HCT116 (cell line): ENCODE measurements at regions not wholly inside any gene's neighbourhood (a gene's known extent, or its start where the extent isn't known, plus 50 kb on each side); places are given as distances from the start of the nearest gene placed in this dataset.

ENCODE experiments used
- ATAC-seq: fragments of 200-7000 bp; cut with Tn5 transposase; 2 replicates; pipeline ENCODE4 v1.9.1; 2020; ENCODE audit warnings: mild to moderate bottlenecking, moderate library complexity
- BruUV-seq: library from RNA; stranded (reverse); fragments of 400-500 nt; replicated peaks from 2 replicates; lab custom pipeline; 2021; lab: Mats Ljungman, UMichigan
- CTCF ChIA-PET: fragments of 300-600 bp; sonication (Branson Sonifier 250); formaldehyde crosslinking; loops from one replicate; lab custom pipeline; 2021; ENCODE audit warnings: antibody characterized with exemption; lab: Charles Lee
- POLR2A ChIA-PET: fragments of 300-600, 350-600 bp; sonication (Branson Sonifier 250); formaldehyde crosslinking; loops from one replicate; lab custom pipeline; 2021; ENCODE audit warnings: antibody characterized with exemption; lab: Charles Lee
- RAD21 ChIA-PET, 2 experiments: fragments of 300-600 bp; sonication (Branson Sonifier 250); formaldehyde crosslinking; loops; one replicate each; lab custom pipeline; 2023; ENCODE audit warnings: low total read pairs in 2 of 2; ENCODE audit not compliant: uncharacterized antibody in 2 of 2, unreplicated experiment in 2 of 2, low non-redundant PET in 1 of 2; lab: Charles Lee
- DNase-seq: peaks from one replicate; pipeline ENCODE4 v3.0.0-alpha.2; 2010; ENCODE audit warnings: low read depth, low spot score
- H2AFZ ChIP-seq: fragments of 200-600 bp; shearing (Covaris generic), sonication (generic); 2 replicates; pipeline ENCODE4 v1.6.1; 2017; ENCODE audit warnings: low read depth, mixed run types, mixed read lengths, antibody characterized with exemption, low read length; ENCODE audit not compliant: poor library complexity, severe bottlenecking
- H3K27ac ChIP-seq: 2 replicates; pipeline ENCODE4 v1.5.1; 2012; ENCODE audit warnings: low read depth, low read length
- H3K27me3 ChIP-seq: fragments of 200-600 bp; sonication (generic); 2 replicates; pipeline ENCODE4 v1.6.1; 2016; ENCODE audit warnings: mixed run types, low read length, mixed read lengths; ENCODE audit not compliant: insufficient read depth
- H3K36me3 ChIP-seq, 2 experiments: fragments of 200-500 bp in 1 of 2; fragments of 200-600 bp in 1 of 2; sonication (Bioruptor generic) in 1 of 2; sonication (generic) in 1 of 2; 2 replicates each; pipeline versions ENCODE4 v1.5.1 to v1.6.1; 2014 to 2016; ENCODE audit warnings: low read length in 2 of 2, inconsistent platforms in 1 of 2, mixed read lengths in 1 of 2, mixed run types in 1 of 2; ENCODE audit not compliant: insufficient read depth in 2 of 2, control insufficient read depth in 1 of 2
- H3K4me1 ChIP-seq, 2 experiments: fragments of 200-600 bp in 1 of 2; sonication (generic) in 1 of 2; 2 replicates each; pipeline versions ENCODE4 v1.5.1 to v1.6.1; 2012 to 2017; ENCODE audit warnings: low read length in 2 of 2, inconsistent platforms in 1 of 2, mild to moderate bottlenecking in 1 of 2, mixed read lengths in 1 of 2, mixed run types in 1 of 2, moderate library complexity in 1 of 2; ENCODE audit not compliant: insufficient read depth in 2 of 2, control insufficient read depth in 1 of 2
- H3K4me2 ChIP-seq: fragments of 200-600 bp; sonication (generic); 2 replicates; pipeline ENCODE4 v1.6.1; 2017; ENCODE audit warnings: mixed run types, low read length, mixed read lengths
- H3K4me3 ChIP-seq, 2 experiments: fragments of 200-600 bp in 1 of 2; sonication (generic) in 1 of 2; replicated peaks in 1 of 2; 2 replicates each; pipeline ENCODE4 v1.5.1; 2011 to 2016; ENCODE audit warnings: low read length in 2 of 2, control low read depth in 1 of 2, low read depth in 1 of 2, mild to moderate bottlenecking in 1 of 2, mixed read lengths in 1 of 2, mixed run types in 1 of 2
- H3K79me2 ChIP-seq: fragments of 200-600 bp; sonication (generic); 2 replicates; pipeline ENCODE4 v1.6.1; 2017; ENCODE audit warnings: mild to moderate bottlenecking, mixed run types, low read length, moderate library complexity, mixed read lengths; ENCODE audit not compliant: insufficient read depth
- H3K9ac ChIP-seq: fragments of 200-600 bp; sonication (generic); 2 replicates; pipeline ENCODE4 v1.6.1; 2016; ENCODE audit warnings: low read length, mixed read lengths
- H3K9me2 ChIP-seq: fragments of 200-600 bp; sonication (generic), shearing (Covaris generic); 2 replicates; pipeline ENCODE4 v1.6.1; 2017; ENCODE audit warnings: mixed run types, mild to moderate bottlenecking, moderate library complexity; ENCODE audit not compliant: insufficient read depth
- H3K9me3 ChIP-seq, 2 experiments: fragments of 200-500 bp in 1 of 2; fragments of 200-600 bp in 1 of 2; sonication (Bioruptor generic) in 1 of 2; sonication (generic) in 1 of 2; 2 replicates each; pipeline ENCODE4 v1.6.1; 2014 to 2017; ENCODE audit warnings: low read length in 2 of 2, mixed read lengths in 2 of 2, inconsistent platforms in 1 of 2, low read depth in 1 of 2, mild to moderate bottlenecking in 1 of 2, mixed run types in 1 of 2, moderate library complexity in 1 of 2; ENCODE audit not compliant: control insufficient read depth in 1 of 2, insufficient read depth in 1 of 2
- H4K20me1 ChIP-seq: fragments of 200-600 bp; sonication (generic), shearing (Covaris generic); 2 replicates; pipeline ENCODE4 v1.6.1; 2017; ENCODE audit warnings: mixed run types, mild to moderate bottlenecking, moderate library complexity; ENCODE audit not compliant: insufficient read depth
- ATF3 ChIP-seq: IDR thresholded peaks from 2 replicates; pipeline ENCODE4 v1.6.1; 2012
- CBX3 ChIP-seq: IDR thresholded peaks from 2 replicates; pipeline ENCODE4 v1.6.1; 2012; ENCODE audit warnings: low read depth
- CEBPB ChIP-seq: IDR thresholded peaks from 2 replicates; pipeline ENCODE4 v1.6.1; 2012; ENCODE audit warnings: low read depth
- ELF1 ChIP-seq: IDR thresholded peaks from 2 replicates; pipeline ENCODE4 v1.6.1; 2012; ENCODE audit warnings: low read depth, borderline replicate concordance
- FOSL1 ChIP-seq: IDR thresholded peaks from 2 replicates; pipeline ENCODE4 v1.6.1; 2012; ENCODE audit warnings: low read depth
- JUND ChIP-seq: IDR thresholded peaks from 2 replicates; pipeline ENCODE4 v1.6.1; 2012
- SIN3A ChIP-seq: IDR thresholded peaks from 2 replicates; pipeline ENCODE4 v1.6.1; 2012; ENCODE audit warnings: low read depth
- TCF7L2 ChIP-seq: IDR thresholded peaks from 2 replicates; pipeline ENCODE4 v1.7.0; 2011; ENCODE audit warnings: borderline replicate concordance, inconsistent platforms; ENCODE audit not compliant: insufficient read depth, insufficient read length; ENCODE audit errors: extremely low read depth
- YY1 ChIP-seq: IDR thresholded peaks from 2 replicates; pipeline ENCODE4 v1.6.1; 2011; ENCODE audit warnings: low read length, low read depth, moderate library complexity, mild to moderate bottlenecking; ENCODE audit not compliant: insufficient replicate concordance; ENCODE audit errors: extremely low read depth
- intact Hi-C: fragments of 100-400 bp; cut with micrococcal nuclease; formaldehyde crosslinking; loops from 2 replicates; pipeline ENCODE4 v1.10.0; 2022
- TF ChIP-seq, protein P1 (sequence below): IDR thresholded peaks from 2 replicates; pipeline ENCODE4 v1.6.1; 2012
- TF ChIP-seq, protein P2 (sequence below): IDR thresholded peaks from 2 replicates; pipeline ENCODE4 v1.6.1; 2011; ENCODE audit warnings: mild to moderate bottlenecking, low read length, moderate library complexity; ENCODE audit not compliant: insufficient replicate concordance; ENCODE audit errors: extremely low read depth

DNA sequence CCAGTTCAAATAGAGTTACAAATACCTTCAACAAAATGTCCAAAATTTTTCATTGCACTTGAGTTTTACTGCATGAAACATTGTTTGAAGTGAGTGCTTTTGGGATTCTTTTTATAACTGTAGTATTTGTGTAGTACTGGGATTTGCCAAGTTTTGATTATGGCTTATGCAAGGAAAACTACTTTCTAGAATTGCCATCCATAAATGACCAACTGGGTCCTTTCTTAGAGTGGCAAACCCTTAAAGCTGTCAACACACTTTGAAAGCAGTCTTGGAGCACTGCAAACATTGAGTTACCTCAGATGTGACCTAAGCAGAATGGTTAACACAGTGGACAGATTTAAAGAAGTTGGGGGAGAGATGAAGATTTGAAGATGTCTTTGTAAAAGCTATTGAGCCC is 379.6 kb upstream of the ZNF608 start:
- ChIA-PET POLR2A (no interaction called here), CTCF (no interaction called here)

More for the DNA sequence above, 379.6 kb upstream of the ZNF608 start:
- Histone ChIP-seq H4K20me1 (no peaks in the 10 kb centered on the region), H3K9ac (no peak overlapping the region), H3K4me1 (peaks cover 0 to 11% of the 10 kb centered on the region in 2 experiments; a peak in 2 of 4 replicates), H3K27ac (no peak overlapping the region), H3K4me3 (no peak overlapping the region), H2AFZ (no peak overlapping the region), H3K36me3 (no peaks in the 10 kb centered on the region), H3K4me2 (no peak overlapping the region), H3K9me2 (no peaks in the 10 kb centered on the region; the same call in 1 of the 2 replicates), H3K9me3 (no peaks in the 10 kb centered on the region), H3K79me2 (no peaks in the 10 kb centered on the region), H3K27me3 (no peaks in the 10 kb centered on the region)
- RAD21 ChIA-PET: no interaction called here
- TF ChIP-seq, protein P1, sequence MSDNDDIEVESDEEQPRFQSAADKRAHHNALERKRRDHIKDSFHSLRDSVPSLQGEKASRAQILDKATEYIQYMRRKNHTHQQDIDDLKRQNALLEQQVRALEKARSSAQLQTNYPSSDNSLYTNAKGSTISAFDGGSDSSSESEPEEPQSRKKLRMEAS: no peak
- no peak for TF ChIP-seq FOSL1
- no peak for TF ChIP-seq ATF3
- no peak for TF ChIP-seq SIN3A
- no peak for TF ChIP-seq YY1
- TF ChIP-seq, protein P2, sequence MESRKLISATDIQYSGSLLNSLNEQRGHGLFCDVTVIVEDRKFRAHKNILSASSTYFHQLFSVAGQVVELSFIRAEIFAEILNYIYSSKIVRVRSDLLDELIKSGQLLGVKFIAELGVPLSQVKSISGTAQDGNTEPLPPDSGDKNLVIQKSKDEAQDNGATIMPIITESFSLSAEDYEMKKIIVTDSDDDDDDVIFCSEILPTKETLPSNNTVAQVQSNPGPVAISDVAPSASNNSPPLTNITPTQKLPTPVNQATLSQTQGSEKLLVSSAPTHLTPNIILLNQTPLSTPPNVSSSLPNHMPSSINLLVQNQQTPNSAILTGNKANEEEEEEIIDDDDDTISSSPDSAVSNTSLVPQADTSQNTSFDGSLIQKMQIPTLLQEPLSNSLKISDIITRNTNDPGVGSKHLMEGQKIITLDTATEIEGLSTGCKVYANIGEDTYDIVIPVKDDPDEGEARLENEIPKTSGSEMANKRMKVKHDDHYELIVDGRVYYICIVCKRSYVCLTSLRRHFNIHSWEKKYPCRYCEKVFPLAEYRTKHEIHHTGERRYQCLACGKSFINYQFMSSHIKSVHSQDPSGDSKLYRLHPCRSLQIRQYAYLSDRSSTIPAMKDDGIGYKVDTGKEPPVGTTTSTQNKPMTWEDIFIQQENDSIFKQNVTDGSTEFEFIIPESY: no peak
- no peak for TF ChIP-seq ELF1
- no peak for TF ChIP-seq TCF7L2
- no peak for TF ChIP-seq CEBPB
- no peak for TF ChIP-seq JUND
- no peak for TF ChIP-seq CBX3
- ATAC-seq (no peak), DNase-seq (no peak)
- BruUV-seq: no TSS peak
- intact Hi-C loops: no loop called here
